SU-DHL-6 (cell line): ENCODE measurements at regions not wholly inside any gene's neighbourhood (a gene's known extent, or its start where the extent isn't known, plus 50 kb on each side); places are given as distances from the start of the nearest gene placed in this dataset.

Experiments
- EZH2phosphoT487 ChIP-seq: fragments of 200-600 bp; sonication (generic), shearing (Covaris generic); conservative IDR thresholded peaks from 2 replicates; pipeline ENCODE4 v1.6.1; 2018; ENCODE audit warnings: mild to moderate bottlenecking, antibody characterized with exemption, low read length, moderate library complexity, mixed read lengths
- TF ChIP-seq, protein P1 (sequence below): fragments of 200-600 bp; sonication (generic); IDR thresholded peaks from one replicate; pipeline ENCODE4 v1.5.1; 2017; ENCODE audit warnings: antibody characterized with exemption, mild to moderate bottlenecking, low read length, moderate library complexity; ENCODE audit not compliant: insufficient read depth, poor library complexity, severe bottlenecking

DNA sequence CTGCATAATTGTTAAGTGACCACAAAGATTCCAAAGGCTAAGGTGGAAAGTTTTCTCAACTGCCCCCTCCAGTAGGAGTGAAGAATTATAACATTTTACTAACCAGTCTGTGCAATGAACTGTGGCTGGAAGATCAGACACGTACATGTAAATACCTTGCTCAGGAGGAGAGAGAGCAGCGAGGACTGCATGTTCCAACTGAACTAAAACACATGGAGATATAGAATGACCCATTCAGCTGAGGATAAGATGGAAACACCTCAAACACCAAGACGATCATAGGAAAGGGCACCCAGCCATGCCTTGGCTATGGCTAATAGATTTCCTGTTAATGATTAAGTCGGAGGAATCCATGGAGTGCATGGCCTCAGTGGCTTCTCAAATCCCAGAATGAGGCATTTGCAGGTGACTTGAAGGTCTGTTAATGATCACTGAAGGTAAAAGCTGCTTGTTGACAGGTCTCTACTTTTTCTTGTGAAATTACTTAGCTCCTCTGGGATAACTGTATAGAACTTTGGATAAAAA, 875.6 kb downstream of the TFAP2A start:
- TF ChIP-seq, protein P1, sequence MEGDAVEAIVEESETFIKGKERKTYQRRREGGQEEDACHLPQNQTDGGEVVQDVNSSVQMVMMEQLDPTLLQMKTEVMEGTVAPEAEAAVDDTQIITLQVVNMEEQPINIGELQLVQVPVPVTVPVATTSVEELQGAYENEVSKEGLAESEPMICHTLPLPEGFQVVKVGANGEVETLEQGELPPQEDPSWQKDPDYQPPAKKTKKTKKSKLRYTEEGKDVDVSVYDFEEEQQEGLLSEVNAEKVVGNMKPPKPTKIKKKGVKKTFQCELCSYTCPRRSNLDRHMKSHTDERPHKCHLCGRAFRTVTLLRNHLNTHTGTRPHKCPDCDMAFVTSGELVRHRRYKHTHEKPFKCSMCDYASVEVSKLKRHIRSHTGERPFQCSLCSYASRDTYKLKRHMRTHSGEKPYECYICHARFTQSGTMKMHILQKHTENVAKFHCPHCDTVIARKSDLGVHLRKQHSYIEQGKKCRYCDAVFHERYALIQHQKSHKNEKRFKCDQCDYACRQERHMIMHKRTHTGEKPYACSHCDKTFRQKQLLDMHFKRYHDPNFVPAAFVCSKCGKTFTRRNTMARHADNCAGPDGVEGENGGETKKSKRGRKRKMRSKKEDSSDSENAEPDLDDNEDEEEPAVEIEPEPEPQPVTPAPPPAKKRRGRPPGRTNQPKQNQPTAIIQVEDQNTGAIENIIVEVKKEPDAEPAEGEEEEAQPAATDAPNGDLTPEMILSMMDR, result no peak
- TF ChIP-seq EZH2phosphoT487, result no peak
